Skeletal muscle satellite cell (primary cell): ENCODE measurements at regions not wholly inside any gene's neighbourhood (a gene's known extent, or its start where the extent isn't known, plus 50 kb on each side); places are given as distances from the start of the nearest gene placed in this dataset.

Experiments used
- H3K27me3 ChIP-seq: 2 replicates; pipeline ENCODE4 v1.7.0; 2013; ENCODE audit warnings: low read length; ENCODE audit not compliant: control insufficient read depth, insufficient read depth
- H3K36me3 ChIP-seq: 2 replicates; pipeline ENCODE4 v1.7.0; 2013; ENCODE audit warnings: mild to moderate bottlenecking, control low read depth, low read length; ENCODE audit not compliant: insufficient read depth
- H3K4me1 ChIP-seq: 2 replicates; pipeline ENCODE4 v1.7.0; 2013; ENCODE audit warnings: low read length; ENCODE audit not compliant: control insufficient read depth, insufficient read depth
- H3K4me2 ChIP-seq: 2 replicates; pipeline ENCODE4 v1.7.0; 2013; ENCODE audit warnings: mild to moderate bottlenecking, low read length
- H3K4me3 ChIP-seq: 2 replicates; pipeline ENCODE4 v1.7.0; 2013; ENCODE audit warnings: low read length
- H3K9ac ChIP-seq: 2 replicates; pipeline ENCODE4 v1.7.0; 2013; ENCODE audit warnings: mild to moderate bottlenecking, low read depth, low read length, moderate library complexity
- H3K9me3 ChIP-seq: replicated peaks from 2 replicates; pipeline ENCODE4 v1.7.0; 2013; ENCODE audit warnings: mild to moderate bottlenecking, control low read depth, low read length

DNA sequence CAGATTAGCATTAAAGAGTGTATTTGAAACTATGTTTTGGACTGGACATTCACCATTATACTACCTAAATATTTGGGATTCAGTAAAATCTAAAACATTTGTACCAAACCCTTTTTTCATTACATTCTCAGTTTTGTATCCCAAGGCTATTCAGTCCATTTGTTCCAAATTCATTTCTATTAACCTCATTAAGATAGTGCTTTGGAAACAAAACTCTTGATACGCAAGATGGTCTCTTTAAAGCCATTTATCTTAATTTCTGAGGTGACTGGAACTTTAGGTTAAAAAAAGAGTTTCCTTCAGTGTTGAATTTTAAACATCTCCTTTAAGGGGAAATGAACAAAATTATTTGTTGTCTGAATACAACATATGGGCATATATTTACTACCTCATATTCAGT, 702.5 kb upstream of the GRAMD2B start:
- no peak overlapping the region for H3K4me3 ChIP-seq
- no peak overlapping the region for H3K9ac ChIP-seq
- H3K9me3 ChIP-seq: no peaks in the 10 kb centered on the region
- H3K4me2 ChIP-seq: no peak overlapping the region
- no peaks in the 10 kb centered on the region for H3K27me3 ChIP-seq
- H3K36me3 ChIP-seq: no peaks in the 10 kb centered on the region
- H3K4me1 ChIP-seq: no peaks in the 10 kb centered on the region

DNA sequence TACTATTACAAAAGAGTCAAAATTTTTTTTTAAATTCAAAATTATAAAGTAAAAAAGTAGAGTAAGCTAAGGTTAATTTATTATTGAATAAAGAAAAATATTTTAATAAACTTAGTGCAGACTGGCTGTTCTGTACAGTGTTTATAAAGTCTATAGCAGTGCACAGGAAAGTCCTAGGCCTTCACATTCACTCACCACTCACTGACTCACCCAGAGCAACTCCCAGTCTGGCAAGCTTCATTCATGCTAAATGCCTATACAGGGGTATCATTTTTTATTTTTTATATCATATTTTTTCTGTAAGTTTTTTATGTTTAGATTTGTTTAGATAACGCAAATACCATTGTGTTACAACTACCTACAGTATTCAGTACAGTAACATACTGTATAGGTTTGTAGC, 700.7 kb upstream of the GRAMD2B start:
- H3K36me3 ChIP-seq: no peaks in the 10 kb centered on the region
- H3K4me2 ChIP-seq: no peak overlapping the region
- H3K9ac ChIP-seq: no peak overlapping the region
- no peak overlapping the region for H3K4me3 ChIP-seq
- no peaks in the 10 kb centered on the region for H3K27me3 ChIP-seq
- H3K9me3 ChIP-seq: no peaks in the 10 kb centered on the region
- no peaks in the 10 kb centered on the region for H3K4me1 ChIP-seq

DNA sequence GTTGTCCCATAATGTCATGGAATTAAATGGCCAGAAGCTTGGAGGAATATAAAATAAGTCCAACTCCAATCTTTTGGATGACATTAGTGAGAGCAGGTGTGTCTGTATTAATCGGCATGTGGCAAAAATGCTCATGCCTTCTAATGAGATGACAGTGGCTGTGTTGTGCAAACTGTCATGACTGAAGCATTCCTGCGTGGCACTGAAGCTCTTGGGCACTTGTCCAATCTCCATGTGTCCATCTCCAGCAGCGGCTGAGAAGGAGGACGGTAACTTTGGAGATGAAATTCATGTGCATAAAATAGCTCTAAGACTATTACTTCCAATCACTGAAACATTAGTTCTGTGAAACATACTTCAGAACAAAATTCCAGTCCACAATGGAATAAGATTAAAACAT, 697.5 kb upstream of the GRAMD2B start:
- H3K27me3 ChIP-seq: no peaks in the 10 kb centered on the region
- H3K4me3 ChIP-seq: no peak overlapping the region
- H3K9ac ChIP-seq: no peak overlapping the region
- no peaks in the 10 kb centered on the region for H3K36me3 ChIP-seq
- no peaks in the 10 kb centered on the region for H3K4me1 ChIP-seq
- no peak overlapping the region for H3K4me2 ChIP-seq
- H3K9me3 ChIP-seq: no peaks in the 10 kb centered on the region

DNA sequence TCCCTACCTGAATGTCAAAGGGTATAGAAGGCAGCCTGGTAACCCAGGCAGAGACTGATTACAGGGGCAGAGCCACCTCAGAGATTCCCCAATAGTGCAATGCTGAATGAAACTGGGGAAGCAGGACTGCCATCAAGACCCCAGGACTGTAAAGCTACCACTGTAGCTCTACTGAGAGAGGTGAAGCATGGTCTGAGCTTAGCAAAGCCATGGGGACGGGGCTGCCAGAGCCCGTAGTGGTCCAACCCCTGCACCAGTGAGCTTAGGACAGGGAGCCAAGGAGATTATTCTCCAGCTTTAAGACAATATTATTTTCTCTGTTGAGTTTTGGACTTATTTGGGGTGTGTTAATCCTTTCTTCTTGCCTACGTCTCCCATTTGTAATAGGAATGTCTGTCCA, 679.3 kb upstream of the GRAMD2B start:
- Histone ChIP-seq H3K9ac (no peak overlapping the region), H3K4me1 (no peaks in the 10 kb centered on the region), H3K36me3 (no peaks in the 10 kb centered on the region), H3K4me3 (no peak overlapping the region), H3K27me3 (no peaks in the 10 kb centered on the region), H3K4me2 (no peak overlapping the region), H3K9me3 (no peaks in the 10 kb centered on the region)

DNA sequence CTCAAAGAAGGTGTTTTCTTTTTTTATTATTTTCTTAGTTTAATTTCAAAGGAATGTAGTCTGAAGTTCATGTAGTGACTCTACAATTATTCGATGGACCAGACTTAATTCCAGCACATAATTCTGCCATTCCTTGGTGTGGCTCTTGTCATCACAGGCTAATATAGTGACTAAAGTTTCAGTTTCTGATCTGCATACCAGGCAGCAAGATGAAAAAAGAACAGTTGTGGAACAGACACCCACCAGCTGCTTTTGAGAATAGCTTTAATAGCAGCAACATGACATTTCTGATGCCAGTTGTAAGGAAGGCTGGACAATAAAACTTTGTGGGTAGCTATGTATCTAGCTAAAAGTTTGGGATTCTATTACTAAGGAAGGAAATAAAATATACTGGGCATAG, 676.3 kb upstream of the GRAMD2B start:
- H3K36me3 ChIP-seq: no peaks in the 10 kb centered on the region
- H3K9ac ChIP-seq: no peak overlapping the region
- no peak overlapping the region for H3K4me2 ChIP-seq
- no peak overlapping the region for H3K4me3 ChIP-seq
- H3K27me3 ChIP-seq: no peaks in the 10 kb centered on the region
- H3K9me3 ChIP-seq: no peaks in the 10 kb centered on the region
- no peaks in the 10 kb centered on the region for H3K4me1 ChIP-seq

GRCh38 chr5:125750147-125750860, 672.9 kb upstream of the GRAMD2B start:
- H3K9ac ChIP-seq: no peak overlapping the region
- H3K4me1 ChIP-seq: no peaks in the 10 kb centered on the region
- H3K4me2 ChIP-seq: no peak overlapping the region
- H3K9me3 ChIP-seq: no peaks in the 10 kb centered on the region
- no peaks in the 10 kb centered on the region for H3K27me3 ChIP-seq
- H3K36me3 ChIP-seq: no peaks in the 10 kb centered on the region
- no peak overlapping the region for H3K4me3 ChIP-seq

- Histone ChIP-seq H3K36me3 (no peaks in the 10 kb centered on the region), H3K4me1 (no peaks in the 10 kb centered on the region), H3K4me2 (no peak overlapping the region), H3K4me3 (no peak overlapping the region), H3K9me3 (no peaks in the 10 kb centered on the region), H3K27me3 (no peaks in the 10 kb centered on the region), H3K9ac (no peak overlapping the region)
Measured at GRCh38 chr5:125750861-125751186, 672.4 kb upstream of the GRAMD2B start.

GRCh38 chr5:125756456-125756855, 666.8 kb upstream of the GRAMD2B start:
- H3K4me1 ChIP-seq: no peaks in the 10 kb centered on the region
- no peaks in the 10 kb centered on the region for H3K9me3 ChIP-seq
- no peak overlapping the region for H3K4me3 ChIP-seq
- H3K36me3 ChIP-seq: no peaks in the 10 kb centered on the region
- no peaks in the 10 kb centered on the region for H3K27me3 ChIP-seq
- no peak overlapping the region for H3K9ac ChIP-seq
- H3K4me2 ChIP-seq: no peak overlapping the region

DNA sequence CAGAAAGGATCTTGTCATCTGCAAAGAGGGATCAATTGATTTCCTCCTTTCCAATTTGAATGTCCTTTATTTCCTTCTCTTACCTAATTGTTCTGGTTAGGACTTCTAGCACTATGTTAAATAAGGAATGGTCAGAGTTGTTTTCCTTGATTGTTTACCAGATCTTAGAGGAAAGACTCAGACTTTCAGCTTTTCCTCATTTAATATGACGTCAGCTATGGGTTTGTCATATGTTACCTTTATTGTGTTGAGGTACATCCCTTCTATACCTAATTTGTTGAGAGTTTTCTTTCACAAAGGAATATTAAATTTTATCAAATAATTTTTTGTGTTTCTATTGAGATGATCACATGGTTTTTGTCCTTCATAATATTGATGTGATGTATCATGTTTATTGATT, 656.5 kb upstream of the GRAMD2B start:
- H3K36me3 ChIP-seq: no peaks in the 10 kb centered on the region
- no peaks in the 10 kb centered on the region for H3K4me1 ChIP-seq
- H3K9ac ChIP-seq: no peak overlapping the region
- no peaks in the 10 kb centered on the region for H3K9me3 ChIP-seq
- H3K27me3 ChIP-seq: no peaks in the 10 kb centered on the region
- H3K4me2 ChIP-seq: no peak overlapping the region
- no peak overlapping the region for H3K4me3 ChIP-seq

GRCh38 chr5:125775896-125776295, 647.3 kb upstream of the GRAMD2B start:
- no peaks in the 10 kb centered on the region for H3K4me1 ChIP-seq
- H3K9me3 ChIP-seq: no peaks in the 10 kb centered on the region
- no peak overlapping the region for H3K4me2 ChIP-seq
- H3K36me3 ChIP-seq: no peaks in the 10 kb centered on the region
- no peak overlapping the region for H3K9ac ChIP-seq
- no peaks in the 10 kb centered on the region for H3K27me3 ChIP-seq
- no peak overlapping the region for H3K4me3 ChIP-seq

DNA sequence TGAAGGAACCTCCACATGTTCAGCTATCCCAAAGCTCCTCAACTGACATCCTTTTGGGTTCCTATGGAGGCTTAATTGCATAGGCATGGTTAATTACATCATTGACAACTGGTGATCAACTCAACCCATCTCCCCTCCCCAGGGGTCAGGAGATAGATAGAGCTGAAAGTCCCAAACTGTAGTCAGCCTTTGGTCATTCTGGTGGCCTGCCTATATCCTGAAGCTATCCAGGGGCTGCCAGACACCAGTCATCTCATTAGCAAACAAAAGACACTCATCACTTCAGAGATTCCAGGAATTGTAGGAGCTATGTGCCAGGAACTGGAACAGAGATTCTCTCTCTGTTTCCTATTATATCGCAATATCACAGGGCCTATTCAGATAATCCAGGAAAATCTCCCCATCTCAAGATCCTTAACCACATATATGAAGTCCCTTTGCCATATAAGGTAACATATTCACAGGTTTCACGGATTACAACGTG, 646.5 kb upstream of the GRAMD2B start:
- H3K4me2 ChIP-seq: no peak overlapping the region
- no peaks in the 10 kb centered on the region for H3K36me3 ChIP-seq
- H3K9ac ChIP-seq: no peak overlapping the region
- H3K27me3 ChIP-seq: no peaks in the 10 kb centered on the region
- H3K4me3 ChIP-seq: no peak overlapping the region
- H3K9me3 ChIP-seq: no peaks in the 10 kb centered on the region
- no peaks in the 10 kb centered on the region for H3K4me1 ChIP-seq

DNA sequence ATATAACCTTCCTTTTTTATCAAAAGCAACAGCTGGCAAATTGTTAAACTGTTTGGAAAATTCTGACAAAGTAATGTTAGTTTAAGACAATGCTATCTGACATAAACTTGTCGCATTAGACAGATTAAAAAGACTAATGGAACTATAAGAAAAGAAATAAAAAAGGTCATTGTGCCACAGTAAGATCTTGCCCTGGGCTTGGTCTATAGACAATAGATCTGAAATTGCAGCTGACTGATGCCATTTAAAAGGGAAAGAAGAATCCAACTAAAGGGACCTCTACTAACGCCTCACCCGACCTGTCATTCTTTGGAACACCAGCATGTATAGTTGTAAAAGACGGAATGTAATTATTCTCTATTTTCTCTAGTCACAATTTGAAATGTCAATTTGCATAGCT, 644.4 kb upstream of the GRAMD2B start:
- Histone ChIP-seq H3K4me3 (no peak overlapping the region), H3K36me3 (no peaks in the 10 kb centered on the region), H3K9ac (no peak overlapping the region), H3K4me2 (no peak overlapping the region), H3K27me3 (no peaks in the 10 kb centered on the region), H3K9me3 (no peaks in the 10 kb centered on the region), H3K4me1 (no peaks in the 10 kb centered on the region)
